Fibroblast of gingiva (primary cell): ENCODE measurements at regions not wholly inside any gene's neighbourhood (a gene's known extent, or its start where the extent isn't known, plus 50 kb on each side); places are given as distances from the start of the nearest gene placed in this dataset.

ENCODE experiments used
- DNase-seq: peaks from one replicate; pipeline ENCODE4 v3.0.0-alpha.2; 2011; ENCODE audit warnings: low read depth

DNA sequence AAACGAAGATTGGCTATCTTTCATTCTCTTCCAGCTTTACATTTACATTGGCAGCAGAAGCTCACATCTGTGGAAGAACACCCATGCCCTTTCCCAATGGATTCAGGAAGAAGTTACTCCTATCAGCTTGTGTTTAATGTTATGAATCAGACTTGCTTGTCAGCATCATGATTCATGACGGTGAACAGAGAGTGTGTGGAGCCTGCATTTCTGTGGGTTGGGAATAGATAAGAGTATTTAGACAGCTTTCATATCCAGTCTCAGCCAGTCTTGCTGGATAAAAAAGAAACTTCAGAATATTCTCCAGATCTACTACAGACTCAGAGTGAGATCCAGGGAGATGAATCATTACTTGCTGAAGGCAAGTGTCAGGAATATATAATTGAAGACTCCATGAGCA, 812.9 kb upstream of the ZNF608 start:
- peak; percentile 19 for DNase-seq

- no peak for DNase-seq
Observed at GRCh38 chr5:125560476-125561225, 814.2 kb upstream of the ZNF608 start.

DNA sequence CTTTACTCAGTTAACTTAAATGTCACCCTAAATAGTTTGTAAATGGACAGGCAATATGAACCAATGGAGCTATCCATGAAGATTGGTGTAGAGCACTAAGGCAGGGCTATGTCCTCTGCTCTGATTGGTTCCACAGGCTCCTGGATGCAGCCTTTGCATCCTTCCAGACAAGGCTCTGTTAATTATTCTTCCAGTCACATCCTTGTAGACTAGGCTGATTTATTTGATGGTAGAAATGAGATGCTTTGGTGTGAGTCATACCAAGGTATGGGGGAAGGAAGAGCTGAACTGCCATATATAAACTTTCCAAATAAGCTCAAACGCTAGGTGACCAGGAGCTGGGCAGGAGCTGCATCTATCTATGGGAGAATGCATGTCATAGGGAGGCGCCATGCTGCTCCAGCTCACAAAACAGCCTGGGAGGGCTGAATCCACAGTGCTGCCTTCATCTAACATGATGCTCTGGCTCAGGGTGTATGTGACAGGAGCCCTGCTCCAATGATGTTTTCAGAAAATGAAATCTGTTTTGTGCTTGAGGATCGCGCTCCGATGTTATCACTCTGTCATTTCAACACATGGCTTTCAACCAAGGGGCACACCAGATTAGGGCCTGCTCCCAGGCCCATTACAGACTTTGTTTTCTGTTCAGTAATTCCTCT, 818.0 kb upstream of the ZNF608 start:
- no peak for DNase-seq

DNA sequence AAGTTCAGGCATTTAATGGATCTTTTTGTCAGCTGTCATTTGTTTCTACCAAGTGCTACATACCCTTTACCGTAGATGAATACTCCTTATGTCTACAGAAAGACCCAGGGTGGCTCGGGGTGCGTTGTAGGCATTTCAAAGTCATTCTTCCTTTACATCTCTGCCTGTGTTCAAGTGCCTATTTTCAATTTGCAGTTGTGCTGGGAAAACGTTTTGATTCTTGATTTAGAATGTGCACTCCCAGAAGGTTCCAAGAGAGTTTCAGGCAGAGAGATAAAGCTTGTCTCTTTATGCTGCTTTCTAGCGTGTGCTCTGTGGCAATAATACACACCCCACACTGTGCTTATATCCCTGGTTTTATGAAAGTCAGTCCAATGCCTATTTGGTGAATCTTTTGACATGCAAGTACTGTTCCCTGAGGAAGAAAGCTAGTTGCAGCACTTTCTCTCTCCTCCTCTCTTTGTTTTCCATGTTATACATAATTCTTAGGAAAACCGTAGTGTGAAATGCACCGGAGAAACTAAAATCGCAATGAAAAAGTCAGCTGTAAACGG, 828.1 kb upstream of the ZNF608 start:
- DNase-seq, result no peak

- DNase-seq, result no peak
Observed at GRCh38 chr5:125575171-125575890, 828.9 kb upstream of the ZNF608 start.

DNA sequence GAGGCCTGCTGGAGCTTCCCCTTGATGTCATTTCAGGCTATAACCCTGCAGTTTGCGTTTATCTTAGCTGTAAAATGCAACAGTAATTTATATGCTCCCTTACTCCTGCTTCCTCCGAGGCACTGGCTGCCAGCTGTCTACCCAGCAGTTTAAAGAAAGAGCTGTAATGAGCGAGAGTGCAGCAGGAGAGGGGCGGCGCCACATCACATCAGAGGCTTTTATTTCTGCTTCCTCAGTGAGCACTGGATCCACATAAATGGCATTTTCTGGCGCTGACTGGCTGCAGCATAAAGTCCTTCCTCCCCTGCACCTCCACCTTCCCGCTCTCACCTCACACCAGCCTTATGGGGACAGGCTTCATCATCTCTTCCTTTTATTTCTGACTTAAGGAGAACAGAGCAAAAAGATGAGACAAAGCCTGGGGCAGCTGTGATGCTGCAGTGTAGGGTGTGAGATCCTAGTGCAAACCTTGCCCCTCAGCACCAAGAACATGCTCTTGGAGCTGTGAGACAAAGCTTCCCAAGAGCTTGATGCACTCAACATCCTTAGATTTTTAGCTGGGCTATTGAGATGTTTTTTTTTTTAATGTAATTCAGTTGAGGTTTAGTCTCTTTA, 829.6 kb upstream of the ZNF608 start:
- DNase-seq, result no peak

DNA sequence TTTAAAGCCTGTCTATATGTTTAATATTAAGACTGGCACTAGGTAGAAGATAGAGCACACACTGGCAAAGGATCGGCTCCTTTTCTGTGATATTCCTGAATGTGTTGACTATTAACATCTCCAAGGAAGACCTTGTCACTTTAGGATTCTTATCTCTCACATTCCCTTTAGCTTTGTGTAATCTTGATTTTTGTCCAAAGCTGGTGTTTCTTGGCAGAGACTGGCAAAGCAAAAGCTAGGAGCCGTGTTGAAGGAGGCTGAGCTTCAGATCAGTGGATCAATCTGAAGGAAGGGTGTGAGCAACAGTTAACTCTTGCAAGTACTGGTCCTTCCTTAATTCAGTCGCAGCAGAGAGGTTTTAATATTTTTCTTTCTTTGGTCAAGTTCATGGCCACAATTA, 830.4 kb upstream of the ZNF608 start:
- DNase-seq, result no peak

GRCh38 chr5:125578551-125578950, 832.1 kb upstream of the ZNF608 start:
- no peak for DNase-seq

DNA sequence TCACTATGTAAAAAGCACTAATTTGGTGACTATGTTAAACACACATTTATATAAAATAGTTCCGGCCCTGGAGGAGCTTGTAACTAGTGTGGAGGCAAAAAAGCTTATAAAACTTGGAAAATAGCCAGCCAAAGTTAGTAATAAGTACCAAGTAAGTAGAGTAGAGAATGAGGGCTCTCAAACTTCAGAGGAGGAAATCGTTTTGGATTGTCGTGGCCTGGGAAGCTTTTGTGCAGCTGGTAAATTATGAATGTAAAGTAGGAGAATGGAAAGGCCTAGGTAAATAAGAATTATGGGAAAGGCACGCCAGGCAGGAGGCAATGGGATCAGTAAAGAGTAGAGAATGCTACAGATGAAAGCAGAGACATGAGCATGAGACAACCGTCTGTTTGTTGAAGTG, 832.7 kb upstream of the ZNF608 start:
- DNase-seq, result no peak

DNA sequence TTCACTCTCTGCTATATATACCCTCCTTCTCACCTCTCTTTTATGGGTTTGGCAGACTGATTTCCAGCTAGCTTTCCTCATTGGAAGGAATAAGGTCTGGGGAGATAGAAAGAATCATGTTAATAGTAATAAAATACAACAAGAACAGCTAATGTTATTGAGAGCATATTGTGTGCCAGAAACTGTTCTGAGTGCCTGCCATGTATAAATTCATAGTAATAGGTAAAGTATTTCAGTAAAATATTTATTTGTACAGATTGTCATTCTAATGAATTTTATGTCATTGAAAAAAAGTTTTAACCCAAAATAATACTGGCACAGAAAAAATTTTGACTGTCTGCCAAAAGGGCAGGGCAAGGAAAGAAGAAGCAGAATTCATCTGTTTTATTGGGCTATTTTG, 834.9 kb upstream of the ZNF608 start:
- no peak for DNase-seq

- peak; percentile 74 for DNase-seq
Observed at GRCh38 chr5:125582352-125582751, 835.9 kb upstream of the ZNF608 start.

GRCh38 chr5:125583321-125584139, 837.1 kb upstream of the ZNF608 start:
- peak; percentile 70 for DNase-seq

DNA sequence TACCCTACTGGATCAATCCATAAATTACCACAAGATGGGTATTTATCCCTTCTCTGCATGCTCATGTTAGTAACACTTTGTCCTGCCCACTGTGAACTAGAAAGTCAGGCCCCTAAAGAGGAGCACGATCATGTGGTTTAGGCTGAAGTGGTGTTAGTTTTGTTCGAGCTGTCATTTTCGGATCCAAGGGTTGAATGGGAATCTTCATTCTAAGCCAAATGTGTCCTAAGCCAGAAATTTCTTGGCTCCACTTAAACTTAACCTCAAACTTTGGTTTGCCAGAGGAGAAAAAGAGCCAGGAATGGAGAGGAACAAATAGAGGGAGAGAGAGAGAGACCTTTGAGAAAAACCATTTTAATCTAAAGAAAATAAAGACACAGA, 837.7 kb upstream of the ZNF608 start:
- DNase-seq, result peak; percentile 10

DNA sequence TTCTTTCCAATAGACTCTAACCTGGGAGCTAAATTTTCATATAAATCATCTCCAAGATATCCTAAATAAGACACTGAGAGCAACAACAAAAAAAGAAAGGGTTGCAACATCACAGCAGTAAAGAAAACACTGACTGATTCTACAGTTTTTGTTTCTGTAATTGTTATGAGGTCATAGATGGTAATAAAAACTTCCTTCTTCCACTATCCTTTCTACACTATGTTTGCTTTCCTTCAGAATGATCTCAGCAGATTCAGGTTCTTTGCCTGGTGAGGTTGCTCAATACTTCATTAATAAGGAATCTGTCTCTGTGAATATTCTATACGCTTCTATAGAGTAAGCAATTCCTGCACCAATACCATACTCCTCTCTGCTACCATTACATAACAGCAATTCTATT, 835.6 kb upstream of the GRAMD2B start:
- DNase-seq, result peak; percentile 36

DNA sequence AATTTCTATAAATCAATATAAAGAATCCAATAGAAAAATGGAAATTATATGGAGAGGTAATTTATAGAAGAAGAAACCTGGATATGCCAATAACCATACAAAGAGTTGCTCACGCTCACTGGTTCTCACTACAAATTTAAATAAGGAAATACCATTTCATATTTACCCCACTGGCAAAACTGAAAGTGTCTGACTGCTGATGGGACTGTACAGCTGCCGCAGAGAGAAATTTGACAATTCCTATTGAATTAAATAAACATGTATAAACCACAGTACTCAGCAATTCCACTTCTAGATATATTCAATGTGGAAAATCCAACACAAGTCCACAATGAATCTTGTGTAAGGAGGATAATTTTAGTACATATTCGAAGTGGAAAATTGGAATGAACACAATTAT, 830.4 kb upstream of the GRAMD2B start:
- DNase-seq, result no peak

GRCh38 chr5:125595095-125595494, 828.1 kb upstream of the GRAMD2B start:
- DNase-seq, result peak; percentile 74

GRCh38 chr5:125595845-125596244, 827.4 kb upstream of the GRAMD2B start:
- no peak for DNase-seq

GRCh38 chr5:125597338-125597737, 825.9 kb upstream of the GRAMD2B start:
- DNase-seq, result peak; percentile 55

DNA sequence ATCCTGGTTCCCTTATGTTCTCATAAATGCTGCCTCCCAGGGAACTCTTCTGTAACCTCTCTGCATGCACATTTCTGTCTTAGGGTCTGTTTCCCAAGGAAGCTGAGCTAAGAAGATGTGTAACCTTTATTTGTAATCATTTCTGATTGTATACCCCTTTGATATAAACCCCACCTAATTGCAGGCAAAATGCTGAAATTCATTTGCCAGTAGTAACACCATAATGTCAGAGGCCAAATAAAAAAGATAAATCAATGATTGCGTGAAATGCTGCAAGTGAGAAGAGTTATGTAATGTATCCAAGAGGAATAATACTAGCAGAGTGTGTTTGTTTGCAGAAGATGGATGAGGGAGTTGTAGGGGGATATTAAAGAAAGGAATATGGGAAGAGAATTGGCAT, 822.6 kb upstream of the GRAMD2B start:
- DNase-seq, result no peak

DNA sequence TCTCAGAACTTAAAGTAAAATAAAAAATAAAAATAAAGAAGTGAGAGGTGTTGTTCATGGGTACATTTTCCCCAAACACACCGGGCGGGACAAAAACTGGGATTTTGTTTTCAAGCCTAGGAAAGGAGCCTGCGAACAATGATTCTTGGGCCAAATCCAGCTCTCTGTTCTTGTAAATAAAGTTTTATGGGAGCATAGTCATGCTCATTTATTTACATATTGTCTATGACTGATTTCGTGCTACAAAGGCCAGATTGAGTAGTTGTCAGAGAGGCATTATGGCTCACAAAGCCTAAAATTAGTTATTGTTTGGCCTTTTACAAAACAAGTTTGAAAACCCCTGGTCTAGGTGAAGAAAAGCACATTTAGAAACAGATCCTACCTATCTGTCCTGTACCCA, 821.0 kb upstream of the GRAMD2B start:
- DNase-seq, result no peak

DNA sequence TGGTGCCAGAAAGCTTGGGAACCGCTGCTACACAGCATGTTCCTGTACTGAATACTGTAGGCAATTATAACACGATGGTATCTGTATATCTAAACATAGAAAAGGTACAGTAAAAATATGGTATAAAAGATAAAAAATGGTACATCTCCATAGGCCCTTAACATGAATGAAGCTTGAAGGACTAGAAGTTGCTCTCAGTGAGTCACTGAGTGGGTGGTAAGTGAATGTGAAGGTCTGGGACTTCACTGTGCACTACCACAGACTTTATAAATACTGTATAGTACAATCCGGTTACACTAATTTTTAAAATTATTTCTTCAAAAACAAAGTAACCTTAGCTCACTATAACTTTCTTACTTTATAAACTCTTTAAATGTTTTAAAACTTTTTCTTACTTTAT, 819.9 kb upstream of the GRAMD2B start:
- no peak for DNase-seq

DNA sequence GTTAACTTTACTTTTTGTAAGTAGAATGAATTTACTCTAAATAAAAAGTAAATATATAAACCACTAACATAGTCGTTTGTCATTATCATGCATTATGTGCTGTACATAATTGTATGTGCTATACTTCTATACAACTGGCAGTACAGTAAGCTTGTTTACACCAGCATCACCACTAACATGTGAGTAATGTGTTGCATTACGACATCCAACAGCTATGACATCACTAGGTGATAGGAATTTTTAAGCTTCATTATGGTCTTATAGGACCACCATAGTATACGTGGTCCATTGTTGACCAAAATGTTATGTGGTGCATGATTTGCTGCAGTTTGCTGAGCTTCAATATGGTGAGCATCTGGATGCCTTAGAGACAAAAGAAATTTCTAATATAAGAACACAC, 819.1 kb upstream of the GRAMD2B start:
- no peak for DNase-seq
